GM12864 (cell line): ENCODE measurements at regions not wholly inside any gene's neighbourhood (a gene's known extent, or its start where the extent isn't known, plus 50 kb on each side); places are given as distances from the start of the nearest gene placed in this dataset.

Source experiments
- DNase-seq: peaks from one replicate; pipeline ENCODE4 v3.0.0-alpha.2; 2011; ENCODE audit warnings: low read depth
- H3K4me3 ChIP-seq: 2 replicates; pipeline ENCODE4 v1.5.1; 2011; ENCODE audit warnings: mild to moderate bottlenecking, low read depth, low read length, control low read depth
- CTCF ChIP-seq: IDR thresholded peaks from 2 replicates; pipeline ENCODE4 v1.5.1; 2011; ENCODE audit warnings: low read depth, mild to moderate bottlenecking, moderate library complexity, low read length, control low read depth, inconsistent platforms; ENCODE audit errors: missing control alignments

- DNase-seq = no peak
- TF ChIP-seq CTCF = no peak
- no peak overlapping the region for H3K4me3 ChIP-seq
Observed at GRCh38 chr1:195962051-195962450, 646.2 kb downstream of the KCNT2 start.

- H3K4me3 ChIP-seq = no peak overlapping the region
- no peak for TF ChIP-seq CTCF
Observed at GRCh38 chr1:195960580-195960979, 647.7 kb downstream of the KCNT2 start.

GRCh38 chr1:195958131-195958530 lies 650.1 kb downstream of the KCNT2 start:
- no peak overlapping the region for H3K4me3 ChIP-seq
- no peak for TF ChIP-seq CTCF

More at GRCh38 chr1:195960580-195960979, 647.7 kb downstream of the KCNT2 start:
- no peak for DNase-seq

GRCh38 chr1:195956845-195957244 lies 651.4 kb downstream of the KCNT2 start:
- H3K4me3 ChIP-seq = no peak overlapping the region
- DNase-seq = no peak
- no peak for TF ChIP-seq CTCF

More at GRCh38 chr1:195958131-195958530, 650.1 kb downstream of the KCNT2 start:
- DNase-seq = no peak

GRCh38 chr1:195954848-195955247 lies 653.4 kb downstream of the KCNT2 start:
- DNase-seq = no peak
- TF ChIP-seq CTCF = no peak
- no peak overlapping the region for H3K4me3 ChIP-seq

GRCh38 chr1:195951313-195951712 lies 656.9 kb downstream of the KCNT2 start:
- TF ChIP-seq CTCF = no peak
- no peak overlapping the region for H3K4me3 ChIP-seq
- DNase-seq = no peak

GRCh38 chr1:195948123-195948895 lies 659.9 kb downstream of the KCNT2 start:
- H3K4me3 ChIP-seq = no peak overlapping the region
- TF ChIP-seq CTCF = no peak
- no peak for DNase-seq
